Prostate gland (tissue), 2 donors: ENCODE measurements at regions not wholly inside any gene's neighbourhood (a gene's known extent, or its start where the extent isn't known, plus 50 kb on each side); places are given as distances from the start of the nearest gene placed in this dataset.
A peak's percentile ranks its signal among the peaks of the same experiment; 100 is the strongest.

Experiments used
- DNase-seq: peaks from one replicate; pipeline ENCODE4 v3.0.0-alpha.2; 2019; ENCODE audit warnings: low spot score
- H3K27ac ChIP-seq, 2 donors: fragments of 200-600 bp; sonication (generic); 2 replicates each; pipeline ENCODE4 v1.5.1; 2017 to 2019
- H3K27me3 ChIP-seq: fragments of 200-600 bp; sonication (generic); replicated peaks from 2 replicates; pipeline ENCODE4 v1.5.1; 2019; ENCODE audit not compliant: insufficient read depth
- H3K36me3 ChIP-seq, 2 donors: fragments of 200-600 bp; sonication (generic); 1 replicate in 1 of 2; 2 replicates in 1 of 2; pipeline versions ENCODE4 v1.5.1 to v1.8.1; 2017 to 2019
- H3K4me1 ChIP-seq: fragments of 200-600 bp; sonication (generic); replicated peaks from 2 replicates; pipeline ENCODE4 v1.5.1; 2019
- H3K4me3 ChIP-seq, 2 donors: fragments of 200-600 bp; sonication (generic); 2 replicates each; pipeline ENCODE4 v1.5.1; 2017 to 2019
- H3K9me3 ChIP-seq: fragments of 200-600 bp; sonication (generic); 2 replicates; pipeline ENCODE4 v1.5.1; 2017
- CTCF ChIP-seq, 4 experiments: fragments of 200-600 bp in 2 of 4; fragments of 450-650 bp in 2 of 4; sonication (generic) in 2 of 4; IDR thresholded peaks; 1 replicate in 3 of 4; 2 replicates in 1 of 4; pipeline ENCODE4 v1.5.1; 2016 to 2019; ENCODE audit warnings: antibody characterized with exemption in 4 of 4, mild to moderate bottlenecking in 2 of 4, moderate library complexity in 2 of 4
- POLR2A ChIP-seq: fragments of 450-650 bp; IDR thresholded peaks from one replicate; pipeline ENCODE4 v1.6.1; 2016; ENCODE audit warnings: antibody characterized with exemption, mild to moderate bottlenecking
- POLR2AphosphoS5 ChIP-seq: sonication (generic); formaldehyde crosslinking; IDR thresholded peaks from one replicate; pipeline ENCODE4 v1.6.1; 2017; ENCODE audit warnings: antibody characterized with exemption
- WGBS: methylation state at CpG from one replicate; pipeline ENCODE4 v1.1.5; 2018; 5-methylcytosine and 5-hydroxymethylcytosine counted together
- intact Hi-C: fragments of 100-400 bp; cut with DNase I; formaldehyde crosslinking; loops from one replicate; pipeline ENCODE4 v1.14.2; 2022

GRCh38 chr20:46828471-46828870, 66.2 kb upstream of the EYA2 start:
- no peak for TF ChIP-seq POLR2A
- no peak for DNase-seq
- H3K36me3 ChIP-seq: no peaks in the 10 kb centered on the region
- no peaks in the 10 kb centered on the region for H3K4me1 ChIP-seq
- no peaks in the 10 kb centered on the region for H3K9me3 ChIP-seq
- WGBS: 33% methylated on average over 2 of the region's 2 CpGs
- H3K27me3 ChIP-seq: no peaks in the 10 kb centered on the region
- intact Hi-C loops: no loop called here
- H3K27ac ChIP-seq: no peak overlapping the region
- no peak overlapping the region for H3K4me3 ChIP-seq

GRCh38 chr20:46830886-46831632, 63.6 kb upstream of the EYA2 start:
- intact Hi-C loops: no loop called here
- 52% methylated on average over 6 of the region's 6 CpGs for WGBS

GRCh38 chr20:46831633-46832011, 63.0 kb upstream of the EYA2 start:
- no peaks in the 10 kb centered on the region for H3K27me3 ChIP-seq
- TF ChIP-seq POLR2AphosphoS5 (no peak), POLR2A (no peak), CTCF (IDR thresholded peaks at IDR 0.05) (no peak)
- 95% methylated on average over 2 of the region's 2 CpGs for WGBS
- DNase-seq: no peak
- H3K4me3 ChIP-seq: no peak overlapping the region
- no peaks in the 10 kb centered on the region for H3K36me3 ChIP-seq
- intact Hi-C loops: no loop called here
- H3K4me1 ChIP-seq: no peaks in the 10 kb centered on the region
- H3K27ac ChIP-seq: no peak overlapping the region
- H3K9me3 ChIP-seq: no peaks in the 10 kb centered on the region

More at GRCh38 chr20:46830886-46831632, 63.6 kb upstream of the EYA2 start:
- no peaks in the 10 kb centered on the region for H3K27me3 ChIP-seq
- no peak overlapping the region for H3K27ac ChIP-seq
- DNase-seq: no peak
- H3K36me3 ChIP-seq: no peaks in the 10 kb centered on the region
- H3K4me3 ChIP-seq: no peak overlapping the region
- TF ChIP-seq POLR2A (no peak), POLR2AphosphoS5 (peak; percentile 28), CTCF (IDR thresholded peaks at IDR 0.05) (no peak)
- H3K4me1 ChIP-seq: no peaks in the 10 kb centered on the region
- H3K9me3 ChIP-seq: no peaks in the 10 kb centered on the region

GRCh38 chr20:46832555-46832954, 62.1 kb upstream of the EYA2 start:
- H3K27ac ChIP-seq: no peak overlapping the region
- no peaks in the 10 kb centered on the region for H3K4me1 ChIP-seq
- H3K9me3 ChIP-seq: no peaks in the 10 kb centered on the region
- 72% methylated on average over 3 of the region's 3 CpGs for WGBS
- intact Hi-C loops: no loop called here
- TF ChIP-seq POLR2AphosphoS5 (no peak), CTCF (IDR thresholded peaks at IDR 0.05) (no peak), POLR2A (no peak)
- H3K36me3 ChIP-seq: no peaks in the 10 kb centered on the region
- no peaks in the 10 kb centered on the region for H3K27me3 ChIP-seq
- no peak for DNase-seq
- H3K4me3 ChIP-seq: no peak overlapping the region

GRCh38 chr20:46833360-46833759, 61.3 kb upstream of the EYA2 start:
- no peaks in the 10 kb centered on the region for H3K4me1 ChIP-seq
- WGBS: 86% methylated on average over 3 of the region's 3 CpGs

More at GRCh38 chr20:46833360-46833759, 61.3 kb upstream of the EYA2 start:
- Histone ChIP-seq H3K27ac (no peak overlapping the region), H3K27me3 (no peaks in the 10 kb centered on the region), H3K36me3 (no peaks in the 10 kb centered on the region), H3K9me3 (no peaks in the 10 kb centered on the region), H3K4me3 (no peak overlapping the region)
- DNase-seq: no peak
- TF ChIP-seq POLR2A: no peak
- TF ChIP-seq CTCF (IDR thresholded peaks at IDR 0.05): no peak
- TF ChIP-seq POLR2AphosphoS5: no peak
- intact Hi-C loops: no loop called here
